Ecto neural progenitor cell (in vitro differentiated cells): ENCODE measurements at regions not wholly inside any gene's neighbourhood (a gene's known extent, or its start where the extent isn't known, plus 50 kb on each side); places are given as distances from the start of the nearest gene placed in this dataset.

Experiments
- DNase-seq: peaks from one replicate; pipeline ENCODE4 v3.0.0-alpha.2; 2018; ENCODE audit warnings: low spot score

GRCh38 chr6:22399693-22400092, 102.9 kb upstream of the PRL start:
- DNase-seq: no peak

GRCh38 chr6:22401206-22401605, 104.4 kb upstream of the PRL start:
- no peak for DNase-seq

GRCh38 chr6:22401932-22402331, 105.1 kb upstream of the PRL start:
- DNase-seq: no peak

- no peak for DNase-seq
Observed at GRCh38 chr6:22409486-22409885, 112.7 kb upstream of the PRL start.

- no peak for DNase-seq
Observed at GRCh38 chr6:22411376-22412105, 114.7 kb upstream of the PRL start.

GRCh38 chr6:22412994-22413393, 116.2 kb upstream of the PRL start:
- no peak for DNase-seq

- no peak for DNase-seq
Observed at GRCh38 chr6:22413681-22414311, 117.0 kb upstream of the PRL start.

- no peak for DNase-seq
Observed at GRCh38 chr6:22418714-22419113, 121.9 kb upstream of the PRL start.

- no peak for DNase-seq
Observed at GRCh38 chr6:22421198-22421597, 124.4 kb upstream of the PRL start.

- DNase-seq: no peak
Observed at GRCh38 chr6:22424196-22424595, 127.4 kb upstream of the PRL start.

GRCh38 chr6:22432060-22432459, 135.2 kb upstream of the PRL start:
- no peak for DNase-seq

- no peak for DNase-seq
Observed at GRCh38 chr6:22433745-22434144, 135.6 kb upstream of the HDGFL1 start.

GRCh38 chr6:22435151-22435550, 134.2 kb upstream of the HDGFL1 start:
- DNase-seq: no peak

GRCh38 chr6:22436134-22436533, 133.2 kb upstream of the HDGFL1 start:
- no peak for DNase-seq

- DNase-seq: no peak
Observed at GRCh38 chr6:22437665-22438064, 131.7 kb upstream of the HDGFL1 start.

- no peak for DNase-seq
Observed at GRCh38 chr6:22442826-22443225, 126.5 kb upstream of the HDGFL1 start.

GRCh38 chr6:22444330-22444729, 125.0 kb upstream of the HDGFL1 start:
- DNase-seq: no peak

- no peak for DNase-seq
Observed at GRCh38 chr6:22445946-22446345, 123.4 kb upstream of the HDGFL1 start.

GRCh38 chr6:22447249-22448196, 121.8 kb upstream of the HDGFL1 start:
- DNase-seq: peak; percentile 50

- DNase-seq: peak; percentile 53
Observed at GRCh38 chr6:22448291-22448711, 121.1 kb upstream of the HDGFL1 start.

- DNase-seq: no peak
Observed at GRCh38 chr6:22451962-22452361, 117.4 kb upstream of the HDGFL1 start.

- DNase-seq: no peak
Observed at GRCh38 chr6:22455378-22455777, 114.0 kb upstream of the HDGFL1 start.

GRCh38 chr6:22457996-22458395, 111.4 kb upstream of the HDGFL1 start:
- no peak for DNase-seq
